ENCODE measurements at regions not wholly inside any gene's neighbourhood (a gene's known extent, or its start where the extent isn't known, plus 50 kb on each side); places are given as distances from the start of the nearest gene placed in this dataset.

DNA sequence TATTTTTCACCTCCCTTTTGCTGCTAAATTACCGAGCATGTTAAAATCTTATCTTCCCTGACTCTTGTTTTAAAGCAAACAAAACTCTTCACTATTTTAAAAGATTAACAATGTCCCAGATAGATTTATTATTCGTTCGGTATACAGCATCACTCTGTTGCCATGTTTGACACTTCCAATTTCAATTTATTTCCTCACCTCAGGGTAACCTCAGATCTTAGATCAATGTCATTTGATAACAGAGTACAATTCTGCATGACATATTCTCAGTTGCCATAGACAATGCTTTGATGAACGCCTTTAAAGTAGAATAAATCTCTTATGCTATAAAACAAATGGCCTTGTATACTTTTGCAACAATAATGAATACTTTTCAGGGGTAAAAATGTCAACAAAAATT, 1078.1 kb upstream of the IGFBP7 start:
- no peak for DNase-seq

DNA sequence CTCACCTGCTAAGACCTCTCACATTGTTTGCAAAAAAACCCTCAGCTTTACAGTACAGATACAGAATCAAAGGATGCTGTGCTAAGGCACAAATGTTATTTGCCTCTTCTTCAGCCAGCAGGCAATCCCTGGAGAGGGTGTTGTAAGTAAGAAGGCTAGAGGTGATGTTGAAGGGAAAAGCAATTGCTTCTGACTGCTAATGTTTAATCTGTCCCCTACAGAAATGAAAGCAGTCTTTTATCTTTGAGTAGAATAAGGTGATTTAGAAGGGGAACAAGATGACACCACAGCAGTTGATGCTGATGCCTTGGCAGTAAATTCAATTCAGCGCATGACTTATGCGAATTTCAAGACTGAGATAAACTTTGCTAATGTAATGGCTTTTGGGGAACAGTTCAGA, 1064.8 kb upstream of the IGFBP7 start:
- DNase-seq = no peak

DNA sequence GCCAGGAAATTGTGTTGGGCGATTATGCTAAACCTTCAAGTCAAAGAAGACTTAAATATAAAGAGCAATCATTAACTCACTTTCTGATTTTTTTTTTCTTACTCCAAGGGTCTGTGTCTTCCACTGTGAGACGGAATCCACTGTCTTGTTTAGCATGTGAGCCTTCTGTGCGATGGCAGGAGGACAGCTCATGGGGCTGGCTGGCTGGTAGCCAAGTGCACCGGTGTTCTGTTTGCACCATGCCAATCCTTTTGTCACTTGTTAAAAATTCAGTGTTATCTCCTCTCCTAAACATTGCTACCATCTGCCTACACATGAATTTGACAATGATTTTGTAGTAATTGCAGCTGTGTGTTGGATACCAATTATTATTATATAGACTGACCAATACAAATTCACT, 1056.3 kb upstream of the IGFBP7 start:
- DNase-seq = no peak

DNA sequence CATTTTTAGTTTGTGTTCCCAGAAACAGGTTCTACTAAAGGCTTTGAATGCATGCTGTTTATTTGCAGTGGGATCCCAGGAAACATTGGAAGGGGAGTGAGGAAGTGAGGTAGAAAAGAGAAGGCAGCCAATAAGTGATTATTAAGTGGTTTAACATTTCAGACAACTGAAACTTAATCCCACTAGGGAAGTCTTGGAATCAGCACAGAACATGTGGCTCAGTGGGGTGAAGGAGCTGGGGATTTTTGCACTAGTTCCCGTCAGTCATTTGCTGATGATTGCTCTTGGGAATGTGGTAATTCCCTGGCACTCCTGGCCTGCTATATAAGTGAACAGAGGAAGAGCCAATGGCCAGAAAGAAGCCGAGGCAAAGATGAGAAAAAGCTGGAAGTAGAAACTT, 1053.0 kb upstream of the IGFBP7 start:
- no peak for DNase-seq

DNA sequence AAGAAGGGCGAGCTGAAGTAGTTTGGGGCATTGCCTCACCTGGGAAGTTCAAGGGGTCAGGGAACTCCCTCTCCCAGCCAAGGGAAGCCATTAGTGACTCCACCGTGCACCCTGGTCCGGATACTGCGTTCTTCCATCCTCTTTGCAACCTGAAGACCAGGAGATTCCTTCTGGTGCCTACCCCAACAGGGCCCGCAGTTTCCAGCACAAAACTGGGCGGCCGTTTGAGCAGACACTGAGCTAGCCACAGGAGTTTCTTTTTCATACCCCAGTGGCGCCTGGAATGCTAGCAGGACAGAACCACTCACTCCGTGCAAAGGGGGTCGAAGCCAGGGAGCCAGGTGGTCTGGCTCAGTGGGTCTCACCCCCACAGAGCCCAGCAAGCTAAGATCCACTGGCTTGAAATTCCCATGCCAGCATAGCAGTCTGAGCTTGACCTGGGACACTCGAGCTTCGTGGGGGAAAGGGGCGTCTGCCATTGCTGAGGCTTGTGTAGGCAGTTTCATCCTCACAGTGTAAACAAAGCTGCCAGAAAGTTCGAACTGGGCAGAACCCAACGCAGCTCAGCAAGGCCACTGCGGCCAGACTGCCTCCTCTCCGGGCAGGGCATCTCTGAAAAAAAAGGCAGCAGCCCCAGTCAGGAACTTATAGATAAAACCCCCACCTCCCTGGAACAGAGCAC, 1039.4 kb upstream of the IGFBP7 start:
- DNase-seq = no peak

DNA sequence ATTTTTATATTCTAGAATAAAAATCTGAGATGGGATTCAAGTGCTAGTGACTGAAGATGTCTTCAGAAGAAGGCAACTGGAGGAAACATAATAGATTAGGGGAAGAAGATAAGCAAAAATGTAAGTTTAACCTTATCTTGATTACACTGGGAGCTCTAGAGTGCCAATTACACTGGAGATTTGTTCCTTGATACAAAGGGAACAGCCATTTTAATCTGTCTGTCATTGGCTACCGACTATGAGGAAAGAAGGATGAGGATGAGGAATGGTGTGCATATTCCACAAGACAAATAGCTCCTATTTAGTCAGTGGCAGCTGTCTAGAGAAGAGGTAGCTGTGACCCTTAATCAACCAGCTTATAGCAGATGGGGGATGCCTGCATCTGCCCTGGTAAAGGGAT, 1034.5 kb upstream of the IGFBP7 start:
- DNase-seq = no peak

DNA sequence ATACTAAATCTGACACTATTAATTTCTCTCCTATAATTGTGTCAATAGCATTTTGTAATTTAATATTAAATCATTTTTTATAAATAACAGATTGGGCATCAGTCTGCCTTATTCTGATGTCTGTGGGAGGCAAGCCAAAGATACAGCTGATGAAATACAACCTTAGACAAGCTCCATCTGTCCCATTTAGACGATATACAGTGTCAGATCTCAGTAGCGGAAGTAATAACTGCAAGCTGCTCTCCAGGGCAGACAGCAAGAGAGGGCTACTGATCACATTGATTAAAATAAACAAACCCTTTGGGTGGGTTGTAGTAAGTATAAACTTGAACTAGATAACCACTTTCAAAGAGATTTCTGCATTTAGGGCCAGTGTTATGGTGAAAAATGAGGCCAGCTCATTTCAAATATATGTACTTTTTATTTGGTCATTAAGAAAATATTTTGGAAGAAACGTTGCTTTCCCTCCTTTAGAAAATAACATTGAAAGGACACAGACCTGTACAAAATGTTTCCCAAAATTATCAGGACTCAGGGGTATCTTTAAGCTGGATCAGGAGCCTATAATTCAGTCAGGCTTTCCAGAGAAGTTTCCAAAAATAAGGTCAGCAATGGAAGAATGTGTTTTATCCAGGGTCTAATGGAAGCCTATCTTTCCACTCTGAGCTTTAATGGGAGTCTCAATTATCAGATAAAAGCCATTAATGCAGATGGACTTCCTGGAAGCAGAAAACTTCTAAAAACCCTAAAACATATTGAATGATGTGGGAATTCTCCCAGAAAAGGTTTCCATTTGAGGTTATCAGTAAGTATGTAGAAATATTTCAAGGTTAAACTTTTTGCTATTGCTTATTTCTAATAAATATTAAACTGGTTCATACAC, 1028.8 kb upstream of the IGFBP7 start:
- no peak for DNase-seq

DNA sequence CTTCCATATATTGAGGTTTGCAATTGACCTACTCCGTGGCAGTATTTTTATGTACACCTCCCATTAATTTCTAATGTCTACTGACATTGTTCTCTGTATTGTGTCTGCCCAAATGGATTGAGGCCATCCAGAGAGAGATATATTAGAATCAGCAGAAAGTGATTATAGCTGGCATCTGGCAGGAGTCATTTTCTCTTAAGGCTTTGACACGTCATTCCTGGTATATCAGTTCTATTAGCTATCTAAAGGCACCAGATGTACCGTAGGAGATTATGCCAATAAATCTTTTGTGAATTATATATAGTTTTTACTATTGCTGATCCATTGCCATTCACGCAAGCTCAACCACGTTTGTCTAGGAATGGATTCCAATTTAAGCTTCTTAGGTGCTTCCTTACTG, 1026.4 kb upstream of the IGFBP7 start:
- no peak for DNase-seq

DNA sequence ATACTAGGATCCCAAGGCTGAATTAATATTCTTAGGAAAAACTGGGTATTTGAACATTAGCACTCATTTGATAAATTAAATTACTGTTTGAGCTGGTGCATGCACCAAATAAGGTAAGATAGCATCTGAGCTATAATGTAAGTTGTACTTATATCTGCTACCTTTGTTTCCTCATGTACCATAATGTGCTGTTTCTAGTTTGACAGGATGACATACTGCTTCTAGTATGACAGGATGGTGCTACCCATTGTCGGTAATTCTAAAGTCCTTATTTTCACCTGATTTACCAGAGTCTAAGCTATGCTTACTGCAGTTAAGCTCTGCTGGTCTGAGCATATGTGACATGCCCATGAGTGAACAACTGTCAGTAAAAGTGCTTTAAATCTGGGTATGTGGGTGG, 1017.5 kb upstream of the IGFBP7 start:
- no peak for DNase-seq

DNA sequence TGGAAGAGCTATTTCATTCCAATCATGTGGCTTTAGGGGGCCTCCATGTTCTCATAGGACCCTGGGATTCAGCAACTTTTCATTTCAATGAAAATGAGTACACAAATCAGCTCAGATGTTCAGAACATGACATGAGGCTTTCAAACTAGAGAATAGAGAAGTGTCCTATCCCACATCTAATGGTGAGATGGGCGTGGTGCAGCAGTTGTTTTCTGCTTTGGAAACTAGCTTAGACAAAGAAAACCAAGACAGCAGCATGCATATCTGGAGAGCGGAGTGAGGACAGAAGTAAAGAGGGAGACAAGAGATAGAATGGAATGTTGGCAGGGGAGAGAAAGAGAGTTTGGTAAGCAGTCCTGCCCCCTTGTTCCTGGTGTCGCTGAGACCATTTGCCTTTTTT, 1009.1 kb upstream of the IGFBP7 start:
- DNase-seq = no peak

DNA sequence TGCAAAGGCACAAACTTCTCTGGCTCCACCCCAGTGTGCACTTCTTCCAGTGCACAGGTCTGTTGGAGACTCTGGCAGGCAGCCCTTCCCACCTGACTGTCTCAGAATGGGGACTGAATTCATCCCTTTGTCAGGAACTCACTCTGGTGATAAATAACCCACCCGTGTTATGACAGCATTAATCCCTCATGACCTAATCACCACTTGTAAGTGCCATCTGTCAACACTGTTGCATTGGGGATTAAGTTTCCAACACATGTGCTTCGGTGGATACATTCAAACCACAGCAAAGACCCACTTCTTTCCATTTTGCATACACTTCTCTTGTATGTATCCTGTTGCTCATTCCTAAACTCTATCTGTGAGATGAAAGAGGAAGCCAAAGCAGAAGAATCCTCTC, 1002.9 kb upstream of the IGFBP7 start:
- DNase-seq = no peak

DNA sequence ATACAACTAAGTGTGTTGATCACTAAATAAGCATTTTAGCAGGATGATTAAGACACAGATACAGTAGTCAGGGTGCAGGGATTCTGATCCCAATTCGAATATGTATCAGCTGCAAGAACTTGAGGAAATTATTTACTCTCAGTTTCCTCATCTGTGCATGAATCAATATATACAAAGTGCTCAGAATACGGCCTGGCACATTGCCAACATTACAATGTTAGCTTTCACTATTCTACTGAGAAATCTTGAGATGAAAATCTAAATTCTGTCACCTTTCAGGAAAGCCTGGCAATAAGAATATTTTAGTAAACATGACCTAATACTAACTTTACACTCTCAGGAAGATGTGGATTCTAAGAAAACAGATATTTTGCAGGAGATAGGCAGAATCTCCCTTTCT, 1001.6 kb upstream of the IGFBP7 start:
- DNase-seq = no peak

DNA sequence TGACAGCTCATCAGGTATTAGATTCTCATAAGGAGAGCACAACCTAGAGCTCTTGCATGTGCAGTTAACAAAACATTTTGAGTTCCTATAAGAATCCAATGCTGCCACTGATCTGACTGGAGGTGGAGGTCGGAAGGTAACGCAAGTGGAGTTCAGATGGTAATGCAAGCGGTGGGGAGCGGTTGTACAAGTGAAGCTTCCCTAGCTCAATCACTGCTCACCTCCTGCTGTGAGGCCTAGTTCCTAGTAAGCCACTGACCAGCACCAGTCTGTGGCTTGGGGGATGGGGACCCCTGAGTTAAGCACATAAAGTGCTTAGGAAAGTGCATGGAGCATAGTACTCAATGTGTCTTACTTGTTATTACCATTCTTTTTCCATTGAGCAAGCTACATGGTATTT, 983.2 kb upstream of the IGFBP7 start:
- DNase-seq = no peak

DNA sequence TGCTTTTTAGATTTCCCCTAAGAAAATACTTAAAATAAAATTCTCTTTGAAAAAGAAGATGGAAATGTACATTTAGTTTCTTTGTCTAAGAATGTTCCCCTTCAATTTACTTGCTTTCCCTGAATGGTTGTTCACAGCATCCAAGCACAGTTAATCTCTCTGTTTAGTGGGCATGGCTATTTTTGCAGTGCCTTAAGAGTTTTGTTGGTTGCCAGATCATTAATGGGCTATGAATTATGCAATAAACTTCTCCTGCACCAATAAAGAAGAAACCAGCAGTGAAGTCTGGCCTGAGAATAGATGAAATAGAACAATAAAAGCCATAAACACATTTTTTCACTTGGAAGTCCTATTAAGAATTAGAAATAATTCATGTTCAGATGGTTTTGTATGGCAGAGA, 980.4 kb upstream of the IGFBP7 start:
- no peak for DNase-seq

DNA sequence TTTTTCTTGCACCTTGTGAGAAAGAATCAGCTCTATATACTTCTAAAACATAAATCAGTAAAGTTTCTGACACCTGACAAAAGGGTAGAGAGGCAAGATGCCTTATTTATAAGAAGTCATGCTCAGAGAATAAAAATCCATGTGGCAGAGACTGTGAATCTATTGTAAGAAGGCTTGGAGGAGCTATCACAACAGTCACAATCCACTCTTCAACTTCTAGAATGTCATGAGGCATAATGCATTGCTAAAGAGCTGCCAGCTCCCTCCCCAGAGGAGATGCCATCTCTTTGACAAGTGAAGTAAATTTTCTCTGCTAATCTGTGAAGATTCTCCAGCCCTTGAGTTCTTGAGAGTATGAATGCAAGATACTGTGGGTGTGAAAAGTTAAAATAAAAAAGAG, 971.2 kb upstream of the IGFBP7 start:
- no peak for DNase-seq

DNA sequence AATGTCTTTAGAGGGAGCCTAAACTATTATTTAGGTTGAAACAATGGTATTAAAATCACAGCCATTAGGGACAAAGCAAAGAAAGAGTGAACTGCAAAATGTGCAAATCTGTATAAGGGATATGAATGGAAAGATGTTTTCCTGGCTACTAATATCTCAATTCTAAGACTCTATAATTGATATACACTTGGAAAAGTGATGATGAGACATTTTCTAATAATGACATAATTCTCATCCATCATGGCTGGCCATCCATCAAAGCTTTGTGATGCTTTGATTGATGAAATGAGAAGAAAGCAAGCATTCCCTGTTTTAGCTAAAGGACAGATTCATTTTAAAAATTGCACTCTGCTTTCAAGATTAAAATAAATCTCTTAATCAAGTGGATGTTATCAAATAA, 965.5 kb upstream of the IGFBP7 start:
- no peak for DNase-seq

DNA sequence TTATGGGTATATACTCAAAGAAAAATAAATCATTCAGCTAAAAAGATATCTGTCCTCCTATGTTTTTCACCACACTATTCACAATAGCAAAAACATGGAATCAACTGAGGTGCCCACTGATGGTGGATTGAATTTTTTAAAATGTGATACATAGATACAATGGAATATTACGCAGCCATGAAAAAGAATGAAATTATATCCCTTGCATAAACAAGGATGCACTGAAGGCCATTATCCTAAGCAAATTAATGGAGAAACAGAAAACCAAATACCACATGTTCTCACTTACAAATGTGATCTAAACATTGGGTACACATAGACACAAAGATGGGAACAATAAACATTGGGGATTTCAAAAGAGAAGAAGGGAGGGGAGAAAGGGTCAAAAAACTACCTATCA, 964.2 kb upstream of the IGFBP7 start:
- no peak for DNase-seq

DNA sequence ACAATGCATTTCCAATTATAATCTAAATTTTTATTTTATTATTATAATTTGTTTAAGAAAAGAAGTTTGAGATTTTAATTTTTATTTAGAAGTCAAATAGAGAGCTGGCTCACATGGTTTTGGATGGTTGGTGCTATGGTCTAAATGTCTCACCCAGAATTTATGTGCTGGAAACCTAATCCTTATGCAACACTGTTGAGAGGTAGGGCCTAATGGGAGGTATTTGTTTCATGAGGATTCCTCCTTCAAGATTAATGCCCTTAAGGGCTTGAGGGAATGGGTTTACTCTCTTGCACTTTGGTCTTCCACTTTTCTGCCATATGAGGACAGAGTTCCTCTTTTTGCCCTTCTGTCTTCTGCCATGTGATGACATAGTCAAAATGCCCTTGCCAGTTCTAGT, 960.5 kb upstream of the IGFBP7 start:
- no peak for DNase-seq

DNA sequence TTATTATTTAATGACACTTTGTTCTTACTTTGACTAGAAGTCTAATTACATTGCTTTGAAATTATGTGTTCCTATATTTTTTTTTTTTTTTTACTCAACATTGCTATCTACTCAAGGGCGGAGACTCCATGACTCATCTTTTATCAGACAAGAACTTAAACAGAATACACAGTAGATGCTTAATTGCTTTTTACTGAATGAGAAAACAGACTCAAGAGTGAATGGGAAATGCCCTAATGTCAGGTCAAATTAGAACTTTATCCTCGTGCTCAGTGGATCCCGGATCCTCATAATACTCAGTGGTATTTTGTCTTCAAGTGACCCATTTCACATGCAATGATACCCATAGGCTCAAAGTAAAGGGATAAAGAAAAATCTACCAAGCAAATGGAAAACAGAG, 954.5 kb upstream of the IGFBP7 start:
- DNase-seq = no peak

DNA sequence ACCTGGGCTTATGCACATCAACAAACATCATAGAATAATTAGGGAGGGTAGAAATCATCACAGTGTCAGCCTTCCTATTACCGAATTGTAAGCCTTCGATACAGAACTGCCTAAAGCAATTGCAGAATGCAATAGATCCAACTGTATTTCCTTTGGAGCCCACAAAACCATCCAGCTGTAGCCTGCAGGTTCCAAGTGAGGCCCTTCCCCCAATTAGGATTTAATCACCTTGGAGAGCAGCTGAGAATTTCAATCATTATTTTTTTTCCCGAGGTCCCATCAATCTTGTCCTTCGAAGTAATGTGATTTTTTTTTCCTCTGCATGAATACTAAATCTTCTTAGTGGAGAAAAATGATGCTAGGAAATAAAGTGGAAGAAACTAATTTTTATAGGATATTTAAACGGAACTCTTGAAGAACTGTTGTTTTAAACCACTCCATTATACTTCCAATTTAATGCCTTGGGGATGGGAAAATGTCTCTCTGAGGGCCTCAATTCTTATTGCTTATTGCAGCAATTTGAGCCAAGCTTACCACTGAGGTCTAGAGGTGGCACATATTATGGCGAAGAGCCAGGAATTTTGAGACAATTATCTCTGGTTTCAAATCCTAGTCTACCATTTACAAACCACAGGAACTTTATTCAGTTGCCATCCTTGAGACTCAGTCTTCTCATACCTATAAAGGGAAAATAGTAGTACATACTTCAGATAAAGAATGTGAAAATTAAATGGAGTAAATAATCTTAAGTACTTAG, 953.4 kb upstream of the IGFBP7 start:
- no peak for DNase-seq

DNA sequence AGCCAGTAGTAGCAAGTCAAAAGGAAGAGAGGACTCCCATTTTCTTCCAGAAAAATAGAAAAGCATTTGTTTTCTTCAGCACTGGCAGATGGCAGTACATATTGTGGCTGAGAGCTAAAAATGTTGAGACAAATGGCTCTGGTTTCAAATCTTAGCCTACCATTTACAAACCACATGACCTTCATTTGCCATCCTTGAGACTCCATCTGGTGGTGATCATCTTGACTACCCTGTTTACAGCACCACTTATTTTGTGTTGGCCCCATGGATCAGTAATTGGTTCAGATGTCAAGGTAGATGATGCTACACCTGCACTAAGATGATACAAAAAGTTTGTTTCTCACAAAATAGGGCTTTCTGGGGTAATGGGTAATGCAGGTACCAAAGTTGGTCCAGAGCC, 951.8 kb upstream of the IGFBP7 start:
- DNase-seq = no peak

DNA sequence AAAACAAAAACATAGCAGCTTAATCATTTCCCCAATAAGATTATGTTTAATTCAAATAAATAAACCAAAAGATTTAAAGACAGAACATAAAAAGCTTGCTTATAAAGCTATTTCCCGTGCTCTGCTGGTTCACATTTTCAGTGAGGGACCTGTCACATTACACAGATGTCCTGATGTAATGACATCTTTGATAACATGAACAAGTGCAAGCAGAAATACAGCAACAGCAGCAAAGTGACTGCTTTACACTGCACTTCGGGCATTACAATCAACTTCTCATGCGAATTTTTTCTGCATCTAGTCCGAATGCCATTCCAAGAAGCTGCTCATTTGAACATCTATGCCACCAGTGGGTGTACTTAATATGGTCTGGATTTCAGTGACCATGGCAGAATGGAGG, 940.3 kb upstream of the IGFBP7 start:
- DNase-seq = no peak

DNA sequence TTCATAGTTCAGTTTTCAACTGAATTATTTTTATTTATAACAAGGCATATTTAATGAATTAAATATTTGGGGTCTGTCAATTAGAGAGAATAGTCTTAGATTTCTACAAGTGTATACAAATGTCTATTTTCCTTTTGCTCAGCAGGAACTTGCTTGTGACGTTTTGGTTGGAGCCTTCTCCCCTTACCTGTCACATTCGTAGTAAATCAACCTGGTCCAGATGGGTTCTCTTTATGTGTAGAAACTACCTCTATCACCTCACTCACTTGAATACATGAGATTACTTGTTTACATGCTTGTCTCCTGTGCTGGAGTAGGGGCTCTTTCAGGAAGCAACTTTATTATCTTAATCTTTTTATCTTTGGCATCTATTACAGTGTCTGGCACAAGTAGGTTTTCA, 938.3 kb upstream of the IGFBP7 start:
- no peak for DNase-seq

DNA sequence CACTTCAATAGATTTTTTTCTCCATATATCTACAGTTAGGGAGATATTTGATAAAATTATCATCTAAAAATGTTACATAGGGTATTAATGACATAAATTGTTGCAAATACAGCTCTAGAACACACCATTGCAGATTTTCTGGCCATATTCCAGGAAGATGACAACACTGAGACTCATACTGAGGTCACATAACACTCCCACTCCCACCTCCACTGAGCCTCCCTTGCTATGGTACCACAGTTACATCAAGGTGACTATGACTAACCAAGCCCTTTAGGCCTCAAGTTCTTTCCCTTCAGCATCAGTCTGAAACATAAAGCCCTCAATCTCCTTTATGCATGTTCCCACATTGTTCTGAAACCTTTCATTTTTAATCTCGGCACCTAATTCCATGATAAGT, 932.0 kb upstream of the IGFBP7 start:
- DNase-seq = no peak
